MM.1S (cell line): ENCODE measurements at regions not wholly inside any gene's neighbourhood (a gene's known extent, or its start where the extent isn't known, plus 50 kb on each side); places are given as distances from the start of the nearest gene placed in this dataset.

Experiments used
- DNase-seq: peaks from one replicate; pipeline ENCODE4 v3.0.0-alpha.2; 2015
- H2AFZ ChIP-seq: fragments of 300-600 bp; sonication (generic); 2 replicates; pipeline ENCODE4 v1.6.0; 2016; ENCODE audit warnings: antibody characterized with exemption, low read length
- H3F3A ChIP-seq: fragments of 300-600 bp; sonication (generic); 2 replicates; pipeline ENCODE4 v1.6.1; 2016; ENCODE audit warnings: mild to moderate bottlenecking, antibody characterized with exemption, low read length, moderate library complexity, mixed read lengths; ENCODE audit not compliant: insufficient read depth
- H3K27ac ChIP-seq: fragments of 300-600 bp; sonication (generic); 2 replicates; pipeline ENCODE4 v1.5.1; 2016; ENCODE audit warnings: mild to moderate bottlenecking, low read length
- H3K27me3 ChIP-seq: fragments of 300-600 bp; sonication (generic); replicated peaks from 2 replicates; pipeline ENCODE4 v1.6.0; 2016; ENCODE audit warnings: low read length; ENCODE audit not compliant: insufficient read depth
- H3K36me3 ChIP-seq: fragments of 300-600 bp; sonication (generic); replicated peaks from 2 replicates; pipeline ENCODE4 v1.6.1; 2016; ENCODE audit warnings: mild to moderate bottlenecking, low read length, mixed read lengths; ENCODE audit not compliant: insufficient read depth
- H3K4me1 ChIP-seq: fragments of 300-600 bp; sonication (generic); 2 replicates; pipeline ENCODE4 v1.6.1; 2016; ENCODE audit warnings: low read length, mixed read lengths
- H3K4me2 ChIP-seq: fragments of 300-600 bp; sonication (generic); 2 replicates; pipeline ENCODE4 v1.6.0; 2016; ENCODE audit warnings: low read depth, low read length
- H3K4me3 ChIP-seq: fragments of 300-600 bp; sonication (generic); 2 replicates; pipeline ENCODE4 v1.5.1; 2016; ENCODE audit warnings: low read length, mixed read lengths
- H3K79me2 ChIP-seq: fragments of 300-600 bp; sonication (generic); 2 replicates; pipeline ENCODE4 v1.6.1; 2016; ENCODE audit warnings: mixed run types, low read length, mixed read lengths
- H3K9ac ChIP-seq: fragments of 300-600 bp; sonication (generic); 2 replicates; pipeline ENCODE4 v1.6.1; 2016; ENCODE audit warnings: low read length, mixed read lengths
- H3K9me2 ChIP-seq: fragments of 300-600 bp; sonication (generic); replicated peaks from 2 replicates; pipeline ENCODE4 v1.6.1; 2016; ENCODE audit warnings: mild to moderate bottlenecking, low read length, mixed read lengths; ENCODE audit not compliant: insufficient read depth
- H3K9me3 ChIP-seq: fragments of 300-600 bp; sonication (generic); replicated peaks from 2 replicates; pipeline ENCODE4 v1.6.1; 2016; ENCODE audit warnings: mild to moderate bottlenecking, low read length, mixed read lengths; ENCODE audit not compliant: insufficient read depth
- H4K20me1 ChIP-seq: fragments of 300-600 bp; sonication (generic); 2 replicates; pipeline ENCODE4 v1.6.1; 2016; ENCODE audit warnings: mild to moderate bottlenecking, low read length, moderate library complexity, mixed read lengths; ENCODE audit not compliant: insufficient read depth
- EZH2 ChIP-seq: fragments of 300-600 bp; sonication (generic); optimal IDR thresholded peaks from 2 replicates; pipeline ENCODE3; 2017; ENCODE audit warnings: low read depth, mild to moderate bottlenecking, antibody characterized with exemption, low read length, mixed read lengths
- EZH2phosphoT487 ChIP-seq: fragments of 300-600 bp; sonication (generic); IDR thresholded peaks from 2 replicates; pipeline ENCODE4 v1.6.1; 2018; ENCODE audit warnings: antibody characterized with exemption, low read length
- TF ChIP-seq, protein P1 (sequence below): fragments of 300-600 bp; sonication (generic); IDR thresholded peaks from 2 replicates; pipeline ENCODE4 v1.5.1; 2016; ENCODE audit warnings: antibody characterized with exemption, low read length, mixed read lengths

DNA sequence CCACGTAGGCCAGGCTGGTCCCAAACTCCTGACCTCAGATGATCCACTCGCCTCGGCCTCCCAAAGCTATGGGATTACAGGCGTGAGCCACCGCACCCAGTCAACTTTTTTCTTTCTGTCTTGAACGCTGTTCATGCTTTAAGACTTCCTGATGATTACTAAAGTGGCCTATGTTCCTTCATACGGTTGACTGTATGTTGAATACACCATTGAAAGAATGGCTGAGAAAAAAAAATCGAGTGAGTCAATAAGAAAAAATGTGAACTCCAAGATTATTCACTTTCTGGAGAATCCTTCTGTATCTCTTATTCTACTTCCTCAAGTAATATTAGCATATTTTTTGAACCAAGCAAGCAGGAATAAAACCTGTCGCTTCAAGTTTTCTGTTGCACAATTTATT, 955.0 kb downstream of the GATA3 start:
- Histone ChIP-seq H3K9ac (no peak overlapping the region), H2AFZ (no peak overlapping the region), H3K9me2 (no peaks in the 10 kb centered on the region), H3K27me3 (no peaks in the 10 kb centered on the region), H3K4me3 (no peak overlapping the region), H3K27ac (no peak overlapping the region), H3K4me1 (no peaks in the 10 kb centered on the region), H4K20me1 (no peaks in the 10 kb centered on the region), H3K4me2 (no peak overlapping the region), H3K79me2 (no peaks in the 10 kb centered on the region), H3K36me3 (no peaks in the 10 kb centered on the region), H3K9me3 (no peaks in the 10 kb centered on the region), H3F3A (no peaks in the 10 kb centered on the region)
- no peak for TF ChIP-seq EZH2phosphoT487
- no peak for TF ChIP-seq EZH2
- TF ChIP-seq, protein P1, sequence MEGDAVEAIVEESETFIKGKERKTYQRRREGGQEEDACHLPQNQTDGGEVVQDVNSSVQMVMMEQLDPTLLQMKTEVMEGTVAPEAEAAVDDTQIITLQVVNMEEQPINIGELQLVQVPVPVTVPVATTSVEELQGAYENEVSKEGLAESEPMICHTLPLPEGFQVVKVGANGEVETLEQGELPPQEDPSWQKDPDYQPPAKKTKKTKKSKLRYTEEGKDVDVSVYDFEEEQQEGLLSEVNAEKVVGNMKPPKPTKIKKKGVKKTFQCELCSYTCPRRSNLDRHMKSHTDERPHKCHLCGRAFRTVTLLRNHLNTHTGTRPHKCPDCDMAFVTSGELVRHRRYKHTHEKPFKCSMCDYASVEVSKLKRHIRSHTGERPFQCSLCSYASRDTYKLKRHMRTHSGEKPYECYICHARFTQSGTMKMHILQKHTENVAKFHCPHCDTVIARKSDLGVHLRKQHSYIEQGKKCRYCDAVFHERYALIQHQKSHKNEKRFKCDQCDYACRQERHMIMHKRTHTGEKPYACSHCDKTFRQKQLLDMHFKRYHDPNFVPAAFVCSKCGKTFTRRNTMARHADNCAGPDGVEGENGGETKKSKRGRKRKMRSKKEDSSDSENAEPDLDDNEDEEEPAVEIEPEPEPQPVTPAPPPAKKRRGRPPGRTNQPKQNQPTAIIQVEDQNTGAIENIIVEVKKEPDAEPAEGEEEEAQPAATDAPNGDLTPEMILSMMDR = no peak
- DNase-seq = no peak

DNA sequence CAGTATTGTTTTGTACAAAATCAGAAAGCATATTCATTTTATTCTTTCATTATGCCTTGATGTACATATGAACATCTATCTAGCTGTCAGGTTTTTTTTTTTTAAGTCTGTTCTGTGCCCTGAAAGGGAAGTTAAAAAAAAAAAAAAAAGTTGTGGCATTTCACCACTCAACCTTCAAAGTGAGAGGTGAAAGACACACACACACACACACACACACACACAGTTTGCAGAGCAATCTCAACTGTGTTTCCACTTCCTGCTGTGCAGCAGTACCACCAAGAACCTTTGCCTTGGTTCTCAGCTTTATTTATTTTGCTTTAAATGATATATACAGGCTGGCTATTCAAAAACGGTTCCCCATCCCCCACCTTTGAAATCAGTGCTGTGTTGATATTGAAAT, 955.6 kb downstream of the GATA3 start:
- Histone ChIP-seq H3K27me3 (no peaks in the 10 kb centered on the region), H3F3A (no peaks in the 10 kb centered on the region), H3K4me2 (no peak overlapping the region)

DNA sequence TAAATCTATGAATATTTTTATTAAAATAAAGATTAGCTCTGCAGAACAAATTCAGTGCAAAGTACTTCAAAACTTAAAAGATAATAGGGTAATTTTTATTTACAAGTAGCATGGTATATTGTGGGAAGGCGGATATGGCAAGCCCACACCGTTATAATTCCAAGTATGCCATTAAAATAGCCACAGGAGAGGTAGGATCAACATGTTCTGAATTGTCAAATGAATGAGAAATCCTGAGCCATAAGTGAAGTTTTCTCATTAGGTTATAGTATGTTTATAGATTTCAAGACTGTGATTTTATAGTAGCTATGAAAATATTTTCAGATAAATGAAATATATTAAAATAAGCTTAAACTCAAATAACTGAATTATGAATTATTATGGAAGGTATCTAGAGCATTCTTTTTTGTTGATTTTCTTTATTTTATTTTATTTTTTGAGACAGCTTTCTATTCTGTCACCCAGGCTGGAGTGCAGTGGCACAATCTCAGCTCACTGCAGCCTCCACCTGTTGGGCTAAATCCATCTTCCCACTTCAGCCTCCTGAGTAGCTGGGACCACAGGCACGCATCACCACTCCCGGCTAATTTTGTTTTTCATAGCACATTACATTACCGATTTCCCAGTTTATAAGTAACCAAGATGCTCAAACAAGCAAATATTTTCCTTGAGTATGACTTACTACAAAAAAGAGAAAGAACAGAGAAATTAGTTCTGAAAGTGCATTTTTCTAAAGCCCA, 956.6 kb downstream of the GATA3 start:
- H3F3A ChIP-seq = no peaks in the 10 kb centered on the region

More for the DNA sequence above, 955.6 kb downstream of the GATA3 start:
- Histone ChIP-seq H3K36me3 (no peaks in the 10 kb centered on the region), H3K4me3 (no peak overlapping the region), H4K20me1 (no peaks in the 10 kb centered on the region), H3K4me1 (no peaks in the 10 kb centered on the region), H3K9me3 (no peaks in the 10 kb centered on the region), H3K9ac (no peak overlapping the region), H3K79me2 (no peaks in the 10 kb centered on the region), H3K9me2 (no peaks in the 10 kb centered on the region), H3K27ac (no peak overlapping the region), H2AFZ (no peak overlapping the region)
- TF ChIP-seq, protein P1 = no peak
- TF ChIP-seq EZH2 = no peak
- no peak for TF ChIP-seq EZH2phosphoT487
- DNase-seq = no peak

More for the DNA sequence above, 956.6 kb downstream of the GATA3 start:
- no peak overlapping the region for H3K27ac ChIP-seq
- no peak overlapping the region for H2AFZ ChIP-seq
- no peaks in the 10 kb centered on the region for H3K27me3 ChIP-seq
- H4K20me1 ChIP-seq = no peaks in the 10 kb centered on the region
- no peak for DNase-seq
- H3K9me2 ChIP-seq = no peaks in the 10 kb centered on the region
- no peaks in the 10 kb centered on the region for H3K4me1 ChIP-seq
- H3K36me3 ChIP-seq = no peaks in the 10 kb centered on the region
- no peak overlapping the region for H3K4me2 ChIP-seq
- no peak overlapping the region for H3K4me3 ChIP-seq
- TF ChIP-seq EZH2phosphoT487 (no peak), EZH2 (no peak)
- TF ChIP-seq, protein P1 = no peak
- H3K79me2 ChIP-seq = no peaks in the 10 kb centered on the region
- no peak overlapping the region for H3K9ac ChIP-seq
- no peaks in the 10 kb centered on the region for H3K9me3 ChIP-seq
